ENCODE measurements at regions not wholly inside any gene's neighbourhood (a gene's known extent, or its start where the extent isn't known, plus 50 kb on each side); places are given as distances from the start of the nearest gene placed in this dataset.
A peak's percentile ranks its signal among the peaks of the same experiment; 100 is the strongest.

- DNase-seq (ENCODE audit: low read depth) = no peak
Observed at GRCh38 chr22:48800036-48800885, 1027.4 kb downstream of the BRD1 start.

- no peak for DNase-seq (ENCODE audit: low read depth)
Observed at GRCh38 chr22:48799227-48799970, 1028.3 kb downstream of the BRD1 start.

GRCh38 chr22:48798281-48799226, 1029.1 kb downstream of the BRD1 start:
- DNase-seq (ENCODE audit: low read depth) = no peak

- DNase-seq (ENCODE audit: low read depth) = no peak
Observed at GRCh38 chr22:48797731-48798130, 1029.9 kb downstream of the BRD1 start.

- DNase-seq (ENCODE audit: low read depth) = peak; percentile 8
Observed at GRCh38 chr22:48796310-48797015, 1031.2 kb downstream of the BRD1 start.

- no peak for DNase-seq (ENCODE audit: low read depth)
Observed at GRCh38 chr22:48795664-48796063, 1032.0 kb downstream of the BRD1 start.

GRCh38 chr22:48794906-48795305, 1032.8 kb downstream of the BRD1 start:
- no peak for DNase-seq (ENCODE audit: low read depth)

GRCh38 chr22:48793949-48794348, 1033.7 kb downstream of the BRD1 start:
- no peak for DNase-seq (ENCODE audit: low read depth)

- no peak for DNase-seq (ENCODE audit: low read depth)
Observed at GRCh38 chr22:48786679-48786996, 1041.0 kb downstream of the BRD1 start.

GRCh38 chr22:48785792-48786678, 1041.6 kb downstream of the BRD1 start:
- DNase-seq (ENCODE audit: low read depth) = no peak

- no peak for DNase-seq (ENCODE audit: low read depth)
Observed at GRCh38 chr22:48784701-48785503, 1042.8 kb downstream of the BRD1 start.

GRCh38 chr22:48783821-48784266, 1043.8 kb downstream of the BRD1 start:
- no peak for DNase-seq (ENCODE audit: low read depth)

- no peak for DNase-seq (ENCODE audit: low read depth)
Observed at GRCh38 chr22:48782811-48783511, 1044.7 kb downstream of the BRD1 start.

GRCh38 chr22:48782326-48782725, 1045.3 kb downstream of the BRD1 start:
- DNase-seq (ENCODE audit: low read depth) = no peak

GRCh38 chr22:48781868-48782267, 1045.8 kb downstream of the BRD1 start:
- DNase-seq (ENCODE audit: low read depth) = no peak

- DNase-seq (ENCODE audit: low read depth) = no peak
Observed at GRCh38 chr22:48781391-48781790, 1046.3 kb downstream of the BRD1 start.

GRCh38 chr22:48780597-48781277, 1046.9 kb downstream of the BRD1 start:
- no peak for DNase-seq (ENCODE audit: low read depth)
